K562 (cell line): ENCODE measurements at regions not wholly inside any gene's neighbourhood (a gene's known extent, or its start where the extent isn't known, plus 50 kb on each side); places are given as distances from the start of the nearest gene placed in this dataset.

ENCODE experiments used
- EP400 ChIP-seq: fragments of 450-650 bp; IDR thresholded peaks from 2 replicates; pipeline ENCODE4 v1.6.1; 2017; ENCODE audit warnings: antibody characterized with exemption, mild to moderate bottlenecking, moderate library complexity
- ESRRB ChIP-seq: fragments of 250-450 bp; sonication (Bioruptor Pico); IDR thresholded peaks from 2 replicates; pipeline ENCODE4 v1.5.0; 2020; ENCODE audit warnings: mild to moderate bottlenecking, moderate library complexity, borderline replicate concordance
- FOXO4 ChIP-seq: fragments of 450-650 bp; formaldehyde crosslinking; IDR thresholded peaks from 2 replicates; pipeline ENCODE4 v1.4.0; 2020; ENCODE audit warnings: mild to moderate bottlenecking, moderate library complexity
- HDGF ChIP-seq: fragments of 450-650 bp; IDR thresholded peaks from 2 replicates; pipeline ENCODE4 v1.6.1; 2016
- HOXB6 ChIP-seq: fragments of 250-450 bp; sonication (Bioruptor Pico); IDR thresholded peaks from 2 replicates; pipeline ENCODE4 v1.5.1; 2022; ENCODE audit warnings: mild to moderate bottlenecking, borderline replicate concordance
- MLX ChIP-seq, 2 experiments: fragments of 450-650 bp in 1 of 2; sonication (generic) in 1 of 2; formaldehyde crosslinking; conservative IDR thresholded peaks; 2 replicates each; pipeline versions ENCODE4 v1.4.0 to v1.8.1; 2020 to 2022; ENCODE audit warnings: mild to moderate bottlenecking in 1 of 2, missing genetic modification reagents in 1 of 2
- NELFE ChIP-seq: IDR thresholded peaks from 2 replicates; pipeline ENCODE4 v1.6.1; 2011; ENCODE audit warnings: mild to moderate bottlenecking; ENCODE audit not compliant: insufficient read depth, insufficient read length
- NFE2 ChIP-seq: IDR thresholded peaks from 2 replicates; pipeline ENCODE4 v1.6.1; 2014; ENCODE audit warnings: antibody characterized with exemption, low read depth
- NFE2L1 ChIP-seq: fragments of 450-650 bp; IDR thresholded peaks from 2 replicates; pipeline ENCODE4 v1.6.1; 2016; ENCODE audit warnings: missing genetic modification characterization, low read depth, mild to moderate bottlenecking, missing compliant biosample characterization, moderate library complexity, borderline replicate concordance
- NFIX ChIP-seq: fragments of 250-450 bp; sonication (Bioruptor Pico); IDR thresholded peaks from 2 replicates; pipeline ENCODE4 v1.4.0; 2020; ENCODE audit warnings: low read depth, mild to moderate bottlenecking, moderate library complexity
- NRF1 ChIP-seq, 2 experiments: fragments of 450-650 bp; IDR thresholded peaks in 1 of 2; conservative IDR thresholded peaks in 1 of 2; 2 replicates each; pipeline ENCODE4 v1.6.1; 2014; ENCODE audit warnings: mild to moderate bottlenecking in 2 of 2
- PHB2 ChIP-seq: fragments of 450-650 bp; IDR thresholded peaks from 2 replicates; pipeline ENCODE4 v1.6.1; 2017; ENCODE audit warnings: low read depth
- PPARD ChIP-seq: fragments of 250-450 bp; sonication (Bioruptor Pico); IDR thresholded peaks from 2 replicates; pipeline ENCODE4 v1.8.0; 2022; ENCODE audit warnings: inconsistent platforms, mild to moderate bottlenecking, moderate library complexity
- SOX6 ChIP-seq: fragments of 450-650 bp; IDR thresholded peaks from 2 replicates; pipeline ENCODE4 v1.6.1; 2014; ENCODE audit warnings: mild to moderate bottlenecking
- TRIM28 ChIP-seq: fragments of 450-650 bp; IDR thresholded peaks from 2 replicates; pipeline ENCODE4 v1.6.1; 2017
- USF1 ChIP-seq: sonication (generic); formaldehyde crosslinking; IDR thresholded peaks from 2 replicates; pipeline ENCODE4 v1.9.0; 2022; ENCODE audit warnings: mild to moderate bottlenecking, missing genetic modification reagents
- USF2 ChIP-seq: sonication (generic); formaldehyde crosslinking; IDR thresholded peaks from 2 replicates; pipeline ENCODE4 v1.5.0; 2020; ENCODE audit warnings: missing genetic modification reagents
- YY1 ChIP-seq, 3 experiments: IDR thresholded peaks; 2 replicates each; pipeline ENCODE4 v1.6.1; 2011; ENCODE audit warnings: low read length in 2 of 3, mild to moderate bottlenecking in 2 of 3, moderate library complexity in 2 of 3, borderline replicate concordance in 1 of 3, control low read depth in 1 of 3, low read depth in 1 of 3; ENCODE audit not compliant: insufficient read depth in 3 of 3, insufficient replicate concordance in 2 of 3, control insufficient read depth in 1 of 3, insufficient read length in 1 of 3; ENCODE audit errors: extremely low read depth in 1 of 3
- ZKSCAN3 ChIP-seq: fragments of 250-450 bp; sonication (Bioruptor Pico); IDR thresholded peaks from 2 replicates; pipeline ENCODE4 v1.4.0; 2020
- ZNF12 ChIP-seq: sonication (generic); formaldehyde crosslinking; IDR thresholded peaks from 2 replicates; pipeline ENCODE4 v1.4.0; 2020; ENCODE audit warnings: mild to moderate bottlenecking, missing genetic modification reagents
- ZNF133 ChIP-seq: fragments of 250-450 bp; sonication (Bioruptor Pico); IDR thresholded peaks from 2 replicates; pipeline ENCODE4 v1.4.0; 2020; ENCODE audit warnings: mild to moderate bottlenecking
- ZNF395 ChIP-seq: fragments of 200-800 bp; sonication (Bioruptor generic); IDR thresholded peaks from 2 replicates; pipeline ENCODE4 v1.6.1; 2017; ENCODE audit warnings: missing genetic modification characterization, missing compliant biosample characterization
- ZNF561 ChIP-seq: fragments of 450-650 bp; formaldehyde crosslinking; conservative IDR thresholded peaks from 2 replicates; pipeline ENCODE4 v1.4.0; 2020; ENCODE audit warnings: mild to moderate bottlenecking, moderate library complexity
- ZNF668 ChIP-seq: fragments of 250-450 bp; sonication (Bioruptor Pico); IDR thresholded peaks from 2 replicates; pipeline ENCODE4 v1.8.0; 2022; ENCODE audit warnings: mild to moderate bottlenecking, inconsistent platforms

GRCh38 chr5:108531367-108532128 lies 149.7 kb upstream of the FBXL17 start (continued):
- TF ChIP-seq USF1: no peak
- TF ChIP-seq EP400: peak; percentile 76
- TF ChIP-seq ZNF12 (CRISPR knock-in tag): no peak
- peak; percentile 94 for TF ChIP-seq ESRRB (CRISPR knock-in tag)
- peak; percentile 100 for TF ChIP-seq ZNF668 (CRISPR knock-in tag)
- TF ChIP-seq USF2 (CRISPR knock-in tag): no peak
- TF ChIP-seq PPARD (CRISPR knock-in tag): peak; percentile 97
- peak; percentile 92 for TF ChIP-seq NFE2L1
- no peak for TF ChIP-seq NELFE
- TF ChIP-seq ZNF395: peak; percentile 100
- peak; percentile 99 for TF ChIP-seq ZNF133 (CRISPR knock-in tag)
- peak; percentile 40; the same call in 1 of the 2 replicates for TF ChIP-seq NFE2
- peak; percentile 91 for TF ChIP-seq SOX6
- peak; percentile 99 for TF ChIP-seq ZNF561 (CRISPR knock-in tag)
- peak in 1 of 2 experiments; percentile 91; a peak in 1 of 4 replicates for TF ChIP-seq MLX (CRISPR knock-in tag; conservative IDR thresholded peaks at IDR 0.05)
- peak; percentile 57 to 64 for TF ChIP-seq NRF1 (conservative IDR thresholded peaks at IDR 0.05 in 1 of 2, IDR thresholded peaks at IDR 0.05 in 1 of 2)
- TF ChIP-seq TRIM28: peak; percentile 89
- peak; percentile 93 for TF ChIP-seq ZKSCAN3 (CRISPR knock-in tag)
- peak; percentile 77; the same call in 1 of the 2 replicates for TF ChIP-seq PHB2
- TF ChIP-seq NFIX (CRISPR knock-in tag): peak; percentile 82
- TF ChIP-seq FOXO4 (CRISPR knock-in tag): peak; percentile 99
- no peak for TF ChIP-seq HDGF
- peak in 2 of 3 experiments; percentile 9 to 49 for TF ChIP-seq YY1 (IDR thresholded peaks at IDR 0.05; ENCODE audit: borderline replicate concordance in 1 of 3, control insufficient read depth in 1 of 3, extremely low read depth in 1 of 3, insufficient read depth in 3 of 3, insufficient read length in 1 of 3, insufficient replicate concordance in 2 of 3, low read depth in 1 of 3, low read length in 2 of 3)
- peak; percentile 95; the same call in 1 of the 2 replicates for TF ChIP-seq HOXB6 (CRISPR knock-in tag)
